ENCODE measurements at regions not wholly inside any gene's neighbourhood (a gene's known extent, or its start where the extent isn't known, plus 50 kb on each side); places are given as distances from the start of the nearest gene placed in this dataset.

GRCh38 chr2:45134726-45135125 lies 125.5 kb upstream of the SIX2 start:
- H3K4me1 ChIP-seq (ENCODE audit: control insufficient read depth in 4 of 4, insufficient read depth in 4 of 4, low read length in 3 of 4): no peaks in the 10 kb centered on the region
- H3K27me3 ChIP-seq (ENCODE audit: control insufficient read depth in 4 of 4, insufficient read depth in 4 of 4, low read length in 3 of 4): no peaks in the 10 kb centered on the region
- DNase-seq (ENCODE audit: low spot score): no peak
- H3K9me3 ChIP-seq (ENCODE audit: control insufficient read depth in 4 of 4, low read length in 3 of 4): no peaks in the 10 kb centered on the region
- no peak overlapping the region for H3K9ac ChIP-seq (ENCODE audit: low read depth in 1 of 2, low read length in 2 of 2)
- H3K27ac ChIP-seq (ENCODE audit: low read depth in 1 of 2, low read length in 2 of 2): no peak overlapping the region
- TF ChIP-seq GABPA (IDR thresholded peaks at IDR 0.05 in 1 of 2, conservative IDR thresholded peaks at IDR 0.05 in 1 of 2): no peak
- no peak for TF ChIP-seq TAF1 (conservative IDR thresholded peaks at IDR 0.05)
- no peak for TF ChIP-seq FOXA1 (IDR thresholded peaks at IDR 0.05)
- no peak for TF ChIP-seq EGR1 (IDR thresholded peaks at IDR 0.05; ENCODE audit: low read depth in 2 of 2)
- no peak for TF ChIP-seq FOXA2 (IDR thresholded peaks at IDR 0.05)
- no peak for TF ChIP-seq ATF3 (IDR thresholded peaks at IDR 0.05)
- TF ChIP-seq RXRA (IDR thresholded peaks at IDR 0.05): no peak
- TF ChIP-seq RAD21 (IDR thresholded peaks at IDR 0.05): no peak
- TF ChIP-seq YY1 (IDR thresholded peaks at IDR 0.05): no peak
- TF ChIP-seq HNF4A (conservative IDR thresholded peaks at IDR 0.05): no peak
- no peak for TF ChIP-seq NR2F2 (IDR thresholded peaks at IDR 0.05)
- no peak for TF ChIP-seq HNF4G (IDR thresholded peaks at IDR 0.05)
- no peak for TF ChIP-seq JUND (IDR thresholded peaks at IDR 0.05)
- no peak for TF ChIP-seq SP1 (IDR thresholded peaks at IDR 0.05)
- H3K4me3 ChIP-seq (ENCODE audit: low read depth in 1 of 3, low read length in 3 of 3): no peak overlapping the region
- 44% methylated on average over 3 of the region's 3 CpGs for WGBS
- no peaks in the 10 kb centered on the region for H3K36me3 ChIP-seq (ENCODE audit: control insufficient read depth in 4 of 4, insufficient read depth in 3 of 4, low read depth in 1 of 4, low read length in 3 of 4)

DNA sequence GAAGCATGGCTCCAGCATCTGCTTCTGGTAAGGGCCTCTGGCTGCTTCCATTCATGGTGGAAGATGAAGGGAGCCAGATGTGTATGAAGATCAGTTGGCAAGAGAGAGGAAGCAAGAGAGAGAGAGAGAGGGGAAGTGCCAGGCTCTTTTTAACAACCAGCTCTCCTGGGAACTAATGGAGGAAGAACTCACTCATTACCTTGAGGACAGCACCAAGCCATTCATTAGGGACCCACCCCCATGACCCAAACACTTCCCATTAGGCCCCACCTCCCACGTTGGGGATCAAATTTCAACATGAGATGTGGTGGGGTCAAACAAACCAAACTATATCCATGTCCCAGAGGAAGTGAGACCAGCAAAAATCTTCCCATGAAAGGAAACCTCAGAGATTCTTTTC lies 124.8 kb upstream of the SIX2 start:
- no peaks in the 10 kb centered on the region for H3K27me3 ChIP-seq (ENCODE audit: control insufficient read depth in 4 of 4, insufficient read depth in 4 of 4, low read length in 3 of 4)
- H3K27ac ChIP-seq (ENCODE audit: low read depth in 1 of 2, low read length in 2 of 2): no peak overlapping the region
- TF ChIP-seq, protein P1, sequence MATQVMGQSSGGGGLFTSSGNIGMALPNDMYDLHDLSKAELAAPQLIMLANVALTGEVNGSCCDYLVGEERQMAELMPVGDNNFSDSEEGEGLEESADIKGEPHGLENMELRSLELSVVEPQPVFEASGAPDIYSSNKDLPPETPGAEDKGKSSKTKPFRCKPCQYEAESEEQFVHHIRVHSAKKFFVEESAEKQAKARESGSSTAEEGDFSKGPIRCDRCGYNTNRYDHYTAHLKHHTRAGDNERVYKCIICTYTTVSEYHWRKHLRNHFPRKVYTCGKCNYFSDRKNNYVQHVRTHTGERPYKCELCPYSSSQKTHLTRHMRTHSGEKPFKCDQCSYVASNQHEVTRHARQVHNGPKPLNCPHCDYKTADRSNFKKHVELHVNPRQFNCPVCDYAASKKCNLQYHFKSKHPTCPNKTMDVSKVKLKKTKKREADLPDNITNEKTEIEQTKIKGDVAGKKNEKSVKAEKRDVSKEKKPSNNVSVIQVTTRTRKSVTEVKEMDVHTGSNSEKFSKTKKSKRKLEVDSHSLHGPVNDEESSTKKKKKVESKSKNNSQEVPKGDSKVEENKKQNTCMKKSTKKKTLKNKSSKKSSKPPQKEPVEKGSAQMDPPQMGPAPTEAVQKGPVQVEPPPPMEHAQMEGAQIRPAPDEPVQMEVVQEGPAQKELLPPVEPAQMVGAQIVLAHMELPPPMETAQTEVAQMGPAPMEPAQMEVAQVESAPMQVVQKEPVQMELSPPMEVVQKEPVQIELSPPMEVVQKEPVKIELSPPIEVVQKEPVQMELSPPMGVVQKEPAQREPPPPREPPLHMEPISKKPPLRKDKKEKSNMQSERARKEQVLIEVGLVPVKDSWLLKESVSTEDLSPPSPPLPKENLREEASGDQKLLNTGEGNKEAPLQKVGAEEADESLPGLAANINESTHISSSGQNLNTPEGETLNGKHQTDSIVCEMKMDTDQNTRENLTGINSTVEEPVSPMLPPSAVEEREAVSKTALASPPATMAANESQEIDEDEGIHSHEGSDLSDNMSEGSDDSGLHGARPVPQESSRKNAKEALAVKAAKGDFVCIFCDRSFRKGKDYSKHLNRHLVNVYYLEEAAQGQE (IDR thresholded peaks at IDR 0.05): no peak
- TF ChIP-seq GABPA (IDR thresholded peaks at IDR 0.05 in 1 of 2, conservative IDR thresholded peaks at IDR 0.05 in 1 of 2) (no peak), HNF4G (IDR thresholded peaks at IDR 0.05) (no peak), RXRA (IDR thresholded peaks at IDR 0.05) (no peak)
- H3K36me3 ChIP-seq (ENCODE audit: control insufficient read depth in 4 of 4, insufficient read depth in 3 of 4, low read depth in 1 of 4, low read length in 3 of 4): no peaks in the 10 kb centered on the region
- H3K9ac ChIP-seq (ENCODE audit: low read depth in 1 of 2, low read length in 2 of 2): no peak overlapping the region
- 15% methylated on average over 1 of the region's 1 CpG for WGBS
- no peaks in the 10 kb centered on the region for H3K9me3 ChIP-seq (ENCODE audit: control insufficient read depth in 4 of 4, low read length in 3 of 4)
- H3K4me1 ChIP-seq (ENCODE audit: control insufficient read depth in 4 of 4, insufficient read depth in 4 of 4, low read length in 3 of 4): no peaks in the 10 kb centered on the region
- H3K4me3 ChIP-seq (ENCODE audit: low read depth in 1 of 3, low read length in 3 of 3): no peak overlapping the region
- no peak for DNase-seq (ENCODE audit: low spot score)

DNA sequence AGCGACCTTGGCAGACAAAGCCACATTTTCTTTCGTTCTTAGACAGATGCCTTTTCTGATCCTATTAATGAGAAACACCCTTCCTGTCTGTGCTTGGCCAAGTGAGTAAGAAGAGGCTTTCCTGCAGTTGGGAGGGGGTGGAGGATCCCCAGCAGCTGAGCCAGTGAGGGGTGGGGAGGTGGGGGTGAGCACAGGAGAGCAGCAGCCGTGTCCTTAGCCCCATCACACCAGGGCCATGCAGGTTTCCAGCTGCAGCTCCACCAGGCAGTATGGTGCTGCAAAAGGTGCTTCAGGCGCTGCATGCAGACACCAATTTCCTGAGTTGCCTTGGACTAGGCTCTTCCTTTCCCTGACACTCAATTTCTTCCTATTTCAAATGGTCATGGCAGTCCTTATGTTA lies 123.3 kb upstream of the SIX2 start:
- no peak overlapping the region for H3K4me3 ChIP-seq (ENCODE audit: low read depth in 1 of 3, low read length in 3 of 3)
- H3K9ac ChIP-seq (ENCODE audit: low read depth in 1 of 2, low read length in 2 of 2): no peak overlapping the region
- DNase-seq (ENCODE audit: low spot score): no peak
- 90% methylated on average over 4 of the region's 4 CpGs for WGBS
- no peak overlapping the region for H3K27ac ChIP-seq (ENCODE audit: low read depth in 1 of 2, low read length in 2 of 2)
- no peaks in the 10 kb centered on the region for H3K4me1 ChIP-seq (ENCODE audit: control insufficient read depth in 4 of 4, insufficient read depth in 4 of 4, low read length in 3 of 4)
- H3K36me3 ChIP-seq (ENCODE audit: control insufficient read depth in 4 of 4, insufficient read depth in 3 of 4, low read depth in 1 of 4, low read length in 3 of 4): no peaks in the 10 kb centered on the region
- no peaks in the 10 kb centered on the region for H3K27me3 ChIP-seq (ENCODE audit: control insufficient read depth in 4 of 4, insufficient read depth in 4 of 4, low read length in 3 of 4)
- H3K9me3 ChIP-seq (ENCODE audit: control insufficient read depth in 4 of 4, low read length in 3 of 4): no peaks in the 10 kb centered on the region
- TF ChIP-seq, protein P2, sequence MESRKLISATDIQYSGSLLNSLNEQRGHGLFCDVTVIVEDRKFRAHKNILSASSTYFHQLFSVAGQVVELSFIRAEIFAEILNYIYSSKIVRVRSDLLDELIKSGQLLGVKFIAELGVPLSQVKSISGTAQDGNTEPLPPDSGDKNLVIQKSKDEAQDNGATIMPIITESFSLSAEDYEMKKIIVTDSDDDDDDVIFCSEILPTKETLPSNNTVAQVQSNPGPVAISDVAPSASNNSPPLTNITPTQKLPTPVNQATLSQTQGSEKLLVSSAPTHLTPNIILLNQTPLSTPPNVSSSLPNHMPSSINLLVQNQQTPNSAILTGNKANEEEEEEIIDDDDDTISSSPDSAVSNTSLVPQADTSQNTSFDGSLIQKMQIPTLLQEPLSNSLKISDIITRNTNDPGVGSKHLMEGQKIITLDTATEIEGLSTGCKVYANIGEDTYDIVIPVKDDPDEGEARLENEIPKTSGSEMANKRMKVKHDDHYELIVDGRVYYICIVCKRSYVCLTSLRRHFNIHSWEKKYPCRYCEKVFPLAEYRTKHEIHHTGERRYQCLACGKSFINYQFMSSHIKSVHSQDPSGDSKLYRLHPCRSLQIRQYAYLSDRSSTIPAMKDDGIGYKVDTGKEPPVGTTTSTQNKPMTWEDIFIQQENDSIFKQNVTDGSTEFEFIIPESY (IDR thresholded peaks at IDR 0.05): no peak
- TF ChIP-seq JUND (IDR thresholded peaks at IDR 0.05) (no peak), SP1 (IDR thresholded peaks at IDR 0.05) (no peak), FOXA1 (IDR thresholded peaks at IDR 0.05) (no peak), RXRA (IDR thresholded peaks at IDR 0.05) (no peak), EGR1 (IDR thresholded peaks at IDR 0.05; ENCODE audit: low read depth in 2 of 2) (no peak), ATF3 (IDR thresholded peaks at IDR 0.05) (no peak), HNF4G (IDR thresholded peaks at IDR 0.05) (no peak), HNF4A (conservative IDR thresholded peaks at IDR 0.05) (no peak), YY1 (IDR thresholded peaks at IDR 0.05) (no peak)
- TF ChIP-seq, protein P1 (IDR thresholded peaks at IDR 0.05): no peak
